ENCODE measurements at regions not wholly inside any gene's neighbourhood (a gene's known extent, or its start where the extent isn't known, plus 50 kb on each side); places are given as distances from the start of the nearest gene placed in this dataset.

GRCh38 chr6:145273136-145273535, 462.2 kb downstream of the EPM2A start:
- no peak overlapping the region for H3K4me3 ChIP-seq (ENCODE audit: low read depth, low read length)
- no peak for TF ChIP-seq CTCF (IDR thresholded peaks at IDR 0.05; ENCODE audit: insufficient read depth, low read length)
- no peak for DNase-seq (ENCODE audit: low read depth)

- no peak for TF ChIP-seq CTCF (IDR thresholded peaks at IDR 0.05; ENCODE audit: insufficient read depth, low read length)
- no peak for DNase-seq (ENCODE audit: low read depth)
- no peak overlapping the region for H3K4me3 ChIP-seq (ENCODE audit: low read depth, low read length)
Observed at GRCh38 chr6:145274083-145274482, 461.2 kb downstream of the EPM2A start.

GRCh38 chr6:145275019-145275418, 460.3 kb downstream of the EPM2A start:
- no peak for DNase-seq (ENCODE audit: low read depth)
- no peak overlapping the region for H3K4me3 ChIP-seq (ENCODE audit: low read depth, low read length)
- TF ChIP-seq CTCF (IDR thresholded peaks at IDR 0.05; ENCODE audit: insufficient read depth, low read length), result no peak

GRCh38 chr6:145275787-145276186, 459.5 kb downstream of the EPM2A start:
- DNase-seq (ENCODE audit: low read depth), result no peak
- H3K4me3 ChIP-seq (ENCODE audit: low read depth, low read length), result no peak overlapping the region
- TF ChIP-seq CTCF (IDR thresholded peaks at IDR 0.05; ENCODE audit: insufficient read depth, low read length), result no peak

- DNase-seq (ENCODE audit: low read depth), result no peak
- no peak for TF ChIP-seq CTCF (IDR thresholded peaks at IDR 0.05; ENCODE audit: insufficient read depth, low read length)
- H3K4me3 ChIP-seq (ENCODE audit: low read depth, low read length), result no peak overlapping the region
Observed at GRCh38 chr6:145276756-145277155, 458.6 kb downstream of the EPM2A start.

GRCh38 chr6:145277358-145278086, 457.8 kb downstream of the EPM2A start:
- H3K4me3 ChIP-seq (ENCODE audit: low read depth, low read length), result no peak overlapping the region
- no peak for DNase-seq (ENCODE audit: low read depth)
- no peak for TF ChIP-seq CTCF (IDR thresholded peaks at IDR 0.05; ENCODE audit: insufficient read depth, low read length)

Data from fibroblast of the aortic adventitia (primary cell).